NCI-H146 treated with DMSO at 0.1 percent for 48 hours (cell line): ENCODE measurements at regions not wholly inside any gene's neighbourhood (a gene's known extent, or its start where the extent isn't known, plus 50 kb on each side); places are given as distances from the start of the nearest gene placed in this dataset.
A peak's percentile ranks its signal among the peaks of the same experiment; 100 is the strongest.

Source experiments
- DNase-seq: peaks from one replicate; lab custom pipeline; 2025; ENCODE audit not compliant: unreplicated experiment; lab: John Stamatoyannopoulos, UW

DNA sequence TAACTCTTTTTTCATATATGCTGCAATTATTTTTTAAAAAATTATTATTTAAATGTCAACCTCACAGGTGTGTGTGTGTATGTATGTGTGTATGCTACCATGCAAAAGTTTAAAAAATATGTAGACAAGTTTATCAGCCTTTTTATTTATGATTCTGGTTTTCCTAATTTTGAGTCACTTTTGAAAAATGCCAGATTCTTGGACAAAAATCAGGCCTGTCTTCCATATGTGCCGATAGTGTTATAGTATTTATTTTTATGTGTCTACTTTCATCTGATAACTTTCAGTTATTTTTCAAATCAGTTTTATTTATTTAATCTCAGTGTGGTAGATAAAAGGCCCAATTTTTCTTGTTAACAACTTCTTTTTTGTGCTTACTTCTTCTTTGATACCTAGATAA, 176.2 kb downstream of the RDH14 start:
- no peak for DNase-seq

DNA sequence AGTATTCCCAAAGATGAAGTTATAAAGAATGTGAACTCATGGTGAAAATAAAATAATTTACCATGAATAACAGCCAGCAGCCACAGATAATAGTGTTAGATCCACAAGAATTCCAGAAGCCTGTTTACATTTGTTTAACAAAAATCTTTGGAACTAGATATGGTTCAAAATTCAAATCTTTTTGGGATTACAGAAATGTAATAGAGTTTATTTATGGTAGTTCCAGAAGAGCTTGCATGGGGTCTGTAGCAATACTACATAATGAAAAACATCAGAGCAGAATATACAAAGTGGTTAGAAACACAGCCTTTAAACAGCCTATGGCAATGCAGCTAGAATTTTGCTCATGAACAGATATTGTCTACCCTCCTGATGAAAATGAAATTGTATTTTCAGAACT, 179.1 kb downstream of the RDH14 start:
- no peak for DNase-seq

DNA sequence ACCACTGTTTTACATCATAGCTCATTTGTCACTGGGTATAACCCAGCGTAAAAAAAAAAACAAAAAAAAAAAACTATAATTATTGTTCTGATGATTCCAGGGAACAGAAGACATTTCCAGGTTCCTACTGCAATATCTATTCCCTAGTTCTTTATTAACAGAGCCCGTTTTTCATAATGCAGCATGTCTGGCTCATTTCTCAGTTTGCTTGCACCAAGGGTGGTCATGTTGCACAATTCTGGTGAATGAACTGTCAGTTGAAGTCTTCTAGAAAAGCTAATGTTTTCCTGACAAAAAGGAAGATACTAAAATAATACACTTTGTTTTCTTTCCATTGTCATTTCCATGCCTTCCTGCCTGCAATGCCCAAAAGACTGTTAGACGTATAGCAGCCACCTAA, 180.1 kb downstream of the RDH14 start:
- no peak for DNase-seq

DNA sequence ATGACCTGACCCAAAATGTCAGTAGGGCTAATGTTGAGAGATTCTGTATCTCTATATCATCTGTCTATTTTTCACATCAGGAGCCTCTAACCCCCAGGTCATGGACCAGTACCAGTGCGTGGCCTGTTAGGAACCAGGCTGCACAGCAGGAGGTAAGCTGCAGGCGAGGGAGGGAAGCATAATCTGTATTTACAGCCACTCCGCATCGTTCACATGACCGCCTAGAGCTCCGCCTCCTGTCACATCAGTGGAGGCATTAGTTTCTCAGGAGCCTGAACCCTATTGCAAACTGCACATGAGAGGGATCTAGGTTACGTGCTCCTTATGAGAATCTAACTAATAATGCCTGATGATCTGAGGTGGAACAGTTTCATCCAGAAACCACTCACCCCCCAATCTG, 180.6 kb downstream of the RDH14 start:
- no peak for DNase-seq

DNA sequence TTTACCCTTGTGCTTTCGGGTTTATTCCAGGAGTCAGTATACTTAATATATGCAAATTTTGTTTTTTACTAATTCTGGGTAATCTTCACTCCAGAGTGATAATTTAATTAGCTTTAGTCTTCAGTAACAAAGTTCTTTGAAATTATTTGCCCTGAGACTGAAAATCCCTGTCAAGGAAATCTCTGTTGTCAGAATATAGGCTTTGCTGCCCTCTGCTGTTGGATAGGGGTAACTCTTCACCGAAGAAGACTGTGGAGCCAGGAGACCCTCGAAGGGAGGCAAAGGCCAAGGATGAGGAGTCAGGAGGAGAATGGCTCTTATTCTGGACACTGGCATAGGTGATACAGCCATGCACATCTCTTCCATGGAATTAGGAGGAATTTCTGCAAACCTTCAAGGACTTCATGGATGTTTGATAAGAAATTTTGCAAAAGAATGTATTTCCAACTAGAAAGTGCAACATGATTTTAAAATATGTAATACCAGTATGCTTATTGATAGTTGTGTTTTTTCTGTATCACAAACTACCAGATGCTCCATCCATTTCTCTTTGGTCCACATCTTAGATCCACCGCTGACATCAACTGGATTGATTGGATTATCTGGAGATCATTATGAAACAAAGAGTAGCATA, 182.3 kb downstream of the RDH14 start:
- DNase-seq, result peak; percentile 9

DNA sequence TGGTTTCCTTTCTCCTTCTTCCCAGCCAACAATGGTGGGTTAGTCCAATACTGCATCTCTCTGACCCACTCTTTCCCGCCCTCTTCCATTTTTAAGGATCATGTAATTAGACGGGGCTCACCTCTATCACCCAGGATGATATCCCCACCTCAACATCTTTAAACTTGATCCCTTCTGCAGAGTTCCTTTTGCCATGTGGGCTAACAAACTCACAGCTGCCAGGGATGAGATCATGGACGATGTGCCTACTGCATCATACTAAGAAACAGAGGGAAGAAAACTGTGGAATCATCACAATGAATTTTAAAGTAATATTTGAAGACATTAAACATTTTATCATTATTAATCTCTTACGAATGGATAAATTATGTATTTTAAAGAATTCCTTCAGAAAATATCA, 183.5 kb downstream of the RDH14 start:
- DNase-seq, result no peak

DNA sequence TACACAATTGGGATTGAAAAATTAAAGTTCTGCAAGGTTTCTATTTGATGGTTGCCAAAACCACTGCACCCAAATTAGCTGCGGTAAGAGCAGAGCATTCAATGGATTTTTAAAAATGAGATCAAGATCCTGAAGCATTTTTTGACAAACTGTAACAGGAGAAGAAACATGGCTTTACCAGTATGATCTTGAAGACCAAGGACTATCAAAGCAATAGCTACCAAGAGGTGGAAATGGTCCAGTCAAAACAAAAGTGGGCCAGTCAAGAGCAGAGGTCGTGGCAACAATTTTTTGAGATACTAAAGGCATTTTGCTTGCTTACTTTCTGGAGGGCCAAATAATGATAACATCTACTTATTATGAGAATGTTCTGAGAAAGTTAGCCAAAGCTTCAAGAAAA, 186.8 kb downstream of the RDH14 start:
- DNase-seq, result no peak

DNA sequence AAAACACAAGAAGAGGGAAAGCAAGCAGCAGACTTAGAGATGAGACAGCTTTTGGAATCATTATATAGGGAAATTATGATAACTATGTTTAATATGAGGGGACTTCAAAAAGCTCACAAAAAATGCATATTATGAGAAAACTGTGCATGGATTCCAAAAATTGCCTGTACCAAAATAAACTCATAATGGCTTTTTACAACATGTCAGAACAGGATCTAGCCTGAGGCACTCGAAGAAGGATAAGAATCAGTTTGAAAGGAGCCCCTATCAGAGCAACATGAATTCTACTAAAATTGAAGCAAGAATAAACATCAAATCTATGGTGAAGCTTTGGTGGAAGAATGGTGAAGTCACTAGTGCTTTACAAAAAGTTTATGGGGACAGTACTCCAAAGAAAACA, 187.4 kb downstream of the RDH14 start:
- no peak for DNase-seq

DNA sequence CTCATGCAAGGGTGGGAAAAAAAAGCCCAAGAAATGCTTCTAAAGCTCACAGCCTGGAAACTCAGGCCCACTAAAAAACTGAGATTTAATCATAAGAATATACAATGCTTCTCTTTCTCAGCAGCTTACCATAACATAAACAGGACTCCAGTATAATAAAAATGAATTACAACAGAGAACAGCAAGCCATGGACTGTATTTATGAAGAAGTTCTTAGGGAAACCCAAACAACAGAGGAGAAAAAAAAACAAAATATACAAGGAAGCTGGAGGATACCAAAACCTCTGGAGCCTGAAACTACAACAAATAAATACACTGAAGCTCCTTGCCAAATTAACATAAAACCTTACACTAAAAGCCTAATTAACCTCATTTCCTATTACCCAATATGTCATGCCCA, 187.8 kb downstream of the RDH14 start:
- no peak for DNase-seq

DNA sequence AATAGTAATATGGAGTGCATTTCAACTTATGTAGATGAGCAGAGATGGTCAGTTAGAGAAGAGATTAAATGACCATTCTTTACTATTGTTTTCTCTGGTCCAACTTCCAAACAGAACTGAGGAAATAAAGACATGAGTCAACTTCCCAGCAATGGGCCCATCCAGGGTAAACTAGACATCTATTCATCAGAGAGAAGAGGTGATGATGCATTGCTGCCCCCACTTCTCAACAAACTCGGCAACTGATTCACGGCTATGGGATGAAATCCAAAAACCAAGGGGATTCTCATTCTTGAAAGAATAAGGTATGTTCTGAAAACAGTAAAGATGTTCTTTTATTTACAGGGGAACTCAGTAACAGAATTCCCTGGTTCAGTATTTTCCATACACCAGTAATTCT, 190.7 kb downstream of the RDH14 start:
- no peak for DNase-seq

DNA sequence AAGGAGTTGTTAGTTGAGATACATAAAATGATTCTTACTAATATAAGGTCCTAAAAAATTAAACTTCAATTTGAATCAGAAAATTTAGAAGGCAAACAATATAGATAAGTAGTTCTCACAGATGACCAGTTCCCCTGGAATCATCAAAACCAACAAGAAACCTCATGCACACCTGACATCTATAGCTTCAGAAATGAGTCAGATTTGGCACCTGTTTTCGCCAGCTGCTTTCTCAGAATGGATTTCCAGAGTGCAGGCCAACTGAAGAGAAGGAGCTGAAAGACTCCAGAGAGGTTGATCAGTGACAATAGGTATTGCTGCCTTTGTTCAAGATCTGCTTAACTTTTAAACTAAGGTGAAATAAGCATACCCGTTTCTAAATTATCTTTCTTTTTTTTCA, 192.4 kb downstream of the RDH14 start:
- DNase-seq, result no peak

DNA sequence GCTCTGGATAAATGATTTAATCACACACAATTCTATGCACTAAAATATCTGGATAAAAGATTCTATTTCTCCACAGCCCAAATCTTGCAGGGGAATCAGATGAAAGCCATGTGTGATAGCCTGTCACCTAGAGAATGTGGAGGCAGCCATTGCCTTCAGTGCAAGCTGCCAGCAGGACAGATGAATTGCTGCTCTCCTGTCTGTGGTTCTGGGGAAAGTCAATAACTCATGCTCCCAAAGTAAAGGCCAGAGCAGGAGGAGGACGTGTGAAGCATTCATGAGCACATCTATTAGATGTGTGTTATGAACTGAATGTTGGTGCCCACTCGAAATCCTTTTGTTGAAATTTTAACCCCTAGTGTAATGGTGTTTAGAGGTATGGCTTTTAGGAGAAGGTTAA, 195.1 kb downstream of the RDH14 start:
- DNase-seq, result no peak

DNA sequence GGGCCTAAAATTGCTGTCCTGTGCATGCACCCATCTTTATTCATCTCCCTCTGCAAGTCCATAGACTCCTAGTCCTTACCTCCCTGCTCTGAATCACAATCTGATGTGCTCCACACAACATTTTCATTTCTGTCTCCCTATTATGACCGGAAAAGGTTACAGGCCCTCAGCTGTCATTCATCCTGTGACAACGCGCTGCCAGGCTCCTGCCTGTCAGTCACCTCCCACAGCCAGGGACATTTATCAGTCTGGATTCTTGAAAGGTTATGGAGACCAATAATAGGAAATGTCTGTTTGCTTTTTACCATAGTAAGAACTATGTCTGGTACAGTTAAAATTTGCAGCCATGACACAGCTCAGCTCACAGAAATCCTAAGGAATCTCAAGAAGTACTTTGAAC, 197.1 kb downstream of the RDH14 start:
- no peak for DNase-seq

DNA sequence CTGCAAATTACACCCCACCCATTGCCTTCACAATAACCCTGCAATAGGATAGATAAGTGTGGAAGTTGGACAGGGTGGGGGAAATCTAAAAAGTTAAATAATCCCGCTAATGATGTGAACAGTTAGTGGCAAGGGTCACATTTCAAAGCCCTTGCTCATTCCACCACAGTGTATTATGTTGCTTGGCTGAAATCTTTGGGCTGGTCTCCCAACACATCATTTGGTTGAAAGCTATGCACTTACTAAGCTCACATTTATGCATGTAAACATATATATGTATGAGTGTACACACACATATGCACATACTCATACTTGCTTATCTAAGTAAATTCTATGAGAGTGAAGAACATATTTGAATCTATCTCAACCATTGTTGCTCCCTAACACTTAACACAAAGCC, 197.8 kb downstream of the RDH14 start:
- DNase-seq, result no peak

DNA sequence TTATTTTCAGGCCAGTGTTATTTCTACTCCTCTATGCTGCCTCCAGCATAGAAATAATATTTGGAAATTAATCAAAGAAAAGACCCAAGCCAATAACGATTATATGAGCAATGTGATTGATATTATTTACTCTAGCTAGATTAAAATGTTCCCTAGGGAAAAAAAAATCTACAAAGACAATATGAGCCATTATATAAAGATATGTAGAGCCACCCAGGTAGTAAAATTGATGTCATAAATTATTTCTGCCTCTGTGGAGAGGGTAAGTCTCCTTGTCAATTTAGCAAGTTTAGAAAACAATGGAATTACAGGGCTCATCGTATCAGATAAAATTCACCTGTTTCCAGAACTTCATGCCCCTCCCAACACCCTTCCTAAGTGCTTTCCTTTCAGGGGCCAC, 202.9 kb downstream of the RDH14 start:
- DNase-seq, result no peak

DNA sequence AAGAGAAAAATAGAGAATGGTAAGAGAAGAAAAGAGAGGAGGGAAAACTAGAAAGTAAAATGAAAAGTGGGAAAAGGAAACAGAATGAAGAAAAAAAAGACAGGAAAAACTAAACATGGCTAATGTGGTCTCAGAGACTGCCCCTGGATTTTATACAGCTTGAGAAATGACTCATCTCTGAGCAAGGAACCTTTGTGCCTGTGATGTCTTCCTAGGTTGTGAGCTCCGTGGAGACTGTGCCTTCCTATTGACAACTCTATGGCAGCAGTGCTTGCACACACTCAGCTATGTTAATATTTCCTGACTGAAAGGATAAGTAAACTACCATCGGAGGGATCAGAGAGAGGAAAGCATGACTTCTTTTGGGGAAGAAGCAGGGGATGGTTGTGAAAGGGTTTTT, 203.8 kb downstream of the RDH14 start:
- no peak for DNase-seq

DNA sequence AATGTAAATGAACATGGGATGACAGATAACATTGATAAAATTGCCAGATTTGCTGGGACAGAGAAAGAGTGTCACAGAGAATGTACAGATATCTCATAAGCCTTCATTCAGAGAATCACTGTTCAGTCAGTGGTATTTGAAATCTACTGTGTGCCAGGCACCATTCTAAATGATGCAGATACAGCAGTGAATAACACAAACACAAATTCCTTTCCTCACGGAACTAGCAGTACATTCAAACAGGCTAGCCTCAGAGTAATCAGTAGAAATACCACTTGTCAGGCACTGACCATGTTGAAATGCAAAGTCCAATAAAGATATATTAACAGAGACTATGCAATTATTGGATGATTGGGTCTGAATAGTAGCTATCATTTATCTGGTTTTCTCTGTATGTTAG, 211.0 kb downstream of the RDH14 start:
- DNase-seq, result no peak

DNA sequence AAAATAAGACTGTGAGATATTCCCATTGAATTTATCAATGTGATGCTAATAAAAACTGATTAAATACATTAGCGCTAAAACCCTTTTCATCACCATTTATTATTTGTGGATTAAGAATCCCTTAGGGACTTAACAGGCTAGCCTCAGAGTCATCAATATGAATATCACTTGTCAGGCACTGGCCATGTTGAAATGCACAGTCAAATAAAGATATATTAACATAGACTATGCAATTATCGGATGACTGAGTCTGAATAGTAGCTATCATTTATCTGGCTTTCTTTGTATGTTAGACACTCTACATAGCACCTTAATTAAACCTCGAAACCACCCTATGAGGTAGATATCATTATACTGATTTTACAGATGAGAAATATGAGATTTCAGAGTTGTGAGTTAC, 213.6 kb downstream of the RDH14 start:
- no peak for DNase-seq

DNA sequence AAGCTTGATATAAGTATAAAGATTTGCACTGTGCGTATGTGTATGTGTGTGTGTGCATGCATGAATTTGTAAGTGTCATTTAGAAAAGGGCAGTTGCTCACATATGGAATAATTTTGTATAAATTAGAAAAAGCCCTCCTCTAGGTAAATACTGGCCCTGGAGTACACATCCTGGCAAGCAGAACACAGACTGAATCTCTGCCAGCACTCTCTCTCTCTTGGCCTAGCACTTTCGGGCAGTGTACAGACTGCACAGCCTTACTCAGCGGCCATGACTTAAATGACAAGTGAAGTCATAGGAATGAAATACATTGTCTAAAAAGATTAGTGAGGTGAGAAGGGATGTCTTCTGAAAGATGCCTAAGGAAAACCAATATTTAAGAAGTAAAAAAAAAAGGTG, 214.1 kb downstream of the RDH14 start:
- DNase-seq, result no peak

DNA sequence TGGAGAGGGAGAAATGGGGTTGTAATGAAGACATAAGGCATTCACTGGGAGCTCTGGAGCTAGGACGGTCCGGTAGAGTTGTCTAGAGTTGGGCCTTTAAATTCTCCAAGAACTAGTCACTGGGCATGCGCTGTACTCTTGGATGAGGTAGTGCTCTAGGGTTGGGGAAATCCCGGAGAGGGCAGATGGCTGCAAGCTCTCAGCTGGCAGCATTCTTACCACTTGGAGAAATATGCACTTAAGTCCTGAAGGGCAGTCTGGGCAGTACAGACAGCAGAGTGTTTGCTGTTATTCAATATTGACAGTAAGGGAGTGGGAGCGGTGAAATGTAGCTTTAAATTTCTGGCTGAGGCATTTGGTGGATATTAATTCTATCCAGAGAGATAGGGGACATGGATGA, 214.6 kb downstream of the RDH14 start:
- no peak for DNase-seq

DNA sequence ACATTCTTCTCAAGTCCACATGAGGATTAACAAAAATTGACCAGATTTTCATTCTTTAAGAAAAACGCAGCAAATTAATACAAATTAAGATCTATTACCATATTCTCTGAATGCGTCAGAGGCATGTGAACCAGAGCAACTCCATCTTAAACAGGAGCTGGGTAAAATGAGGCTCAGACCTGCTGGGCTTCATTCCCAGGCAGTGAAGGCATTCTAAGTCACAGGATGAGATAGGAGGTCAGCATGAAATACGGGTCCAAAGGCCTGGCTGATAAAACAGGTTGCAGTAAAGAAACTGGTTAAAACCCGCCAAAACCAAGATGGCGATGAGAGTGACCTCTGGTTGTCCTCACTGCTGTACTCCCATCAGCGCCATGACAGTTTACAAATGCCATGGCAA, 217.6 kb downstream of the RDH14 start:
- DNase-seq, result no peak

DNA sequence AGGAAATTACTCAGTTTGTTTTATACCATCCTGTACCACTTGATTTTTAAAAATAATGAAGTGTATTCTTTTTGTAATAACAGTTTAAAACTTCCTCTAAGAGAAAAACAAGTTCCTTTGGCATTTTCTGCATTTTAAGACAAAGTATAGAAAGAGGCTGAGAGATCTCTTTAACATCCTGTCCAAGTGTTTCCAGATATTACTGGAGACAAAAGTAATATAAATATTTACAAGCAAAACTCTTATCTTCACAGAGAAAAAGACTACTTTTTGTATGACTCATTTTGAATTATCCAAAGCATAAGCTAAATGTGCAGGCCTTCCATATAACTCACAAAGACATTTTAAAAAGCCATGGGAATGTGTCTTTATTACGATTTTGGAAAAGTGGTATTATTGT, 221.1 kb downstream of the RDH14 start:
- no peak for DNase-seq

DNA sequence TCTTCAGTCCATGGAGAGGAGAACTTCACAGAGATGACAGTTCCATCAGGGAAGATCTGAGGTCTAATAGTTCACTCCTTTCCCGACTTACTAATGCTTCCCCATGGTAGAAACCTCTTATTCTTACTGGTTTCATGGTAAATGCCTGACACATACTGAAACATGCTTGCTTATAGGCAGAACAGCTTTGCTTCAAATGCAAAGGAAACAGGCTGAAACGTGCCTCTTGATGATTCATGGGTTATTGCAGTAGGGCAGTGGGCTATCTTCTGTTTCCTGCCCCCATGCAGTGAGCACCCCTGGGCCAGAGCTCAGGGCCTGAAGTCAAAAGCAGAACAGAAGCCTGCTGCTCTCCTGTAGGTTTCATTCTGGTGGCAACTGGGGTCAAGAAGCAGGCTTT, 223.5 kb downstream of the RDH14 start:
- DNase-seq, result no peak

DNA sequence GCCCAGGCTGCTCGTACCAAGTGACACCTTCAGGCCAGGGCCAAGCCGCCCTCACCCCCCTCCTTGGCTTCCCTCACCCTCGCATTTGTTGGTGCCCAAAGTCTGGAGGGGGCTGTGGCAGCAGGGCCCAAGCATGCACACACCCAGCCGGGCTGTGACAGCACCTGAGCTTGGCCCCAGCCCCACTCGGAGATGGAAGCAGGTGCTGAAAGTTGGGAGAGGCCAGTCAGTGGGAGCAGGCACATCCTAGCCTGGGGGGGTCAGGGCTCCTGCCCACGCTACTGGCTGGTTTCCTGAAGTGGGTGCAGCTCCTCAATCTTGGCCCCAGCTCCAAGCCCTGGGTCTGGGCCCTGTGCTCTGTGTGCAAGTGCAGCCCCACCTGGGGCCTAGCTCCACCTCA, 228.0 kb downstream of the RDH14 start:
- no peak for DNase-seq
